ENCODE measurements at regions not wholly inside any gene's neighbourhood (a gene's known extent, or its start where the extent isn't known, plus 50 kb on each side); places are given as distances from the start of the nearest gene placed in this dataset.

DNA sequence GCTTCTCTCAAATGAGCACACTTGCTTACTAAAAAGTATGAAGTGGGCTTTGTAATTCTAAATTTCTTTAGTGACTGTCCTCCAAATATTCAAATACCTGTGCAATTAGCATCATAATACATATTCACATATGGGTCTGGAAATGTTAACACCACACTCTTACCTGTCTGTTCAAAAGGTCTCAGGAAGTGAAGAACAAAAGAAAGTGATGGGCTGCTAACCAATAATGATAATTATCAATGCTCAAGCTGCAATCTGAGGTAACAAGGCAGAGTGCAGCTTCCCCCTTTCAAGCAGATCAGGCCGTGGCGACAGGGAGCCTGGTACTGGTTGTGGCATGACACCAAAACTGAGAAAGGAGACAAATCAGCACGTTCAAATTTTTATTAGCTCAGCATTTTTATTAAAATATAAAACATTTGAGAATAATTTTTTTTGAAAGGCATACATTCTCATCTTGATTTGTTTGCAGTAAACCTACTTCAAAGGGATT lies 1044.7 kb upstream of the EPHA7 start:
- no peak for TF ChIP-seq POLR2A (IDR thresholded peaks at IDR 0.05; ENCODE audit: low read depth, low read length)
- TF ChIP-seq GATA2 (IDR thresholded peaks at IDR 0.05; ENCODE audit: insufficient read depth, insufficient read length, low read depth, low read length) = no peak
- no peak overlapping the region for H3K27ac ChIP-seq (ENCODE audit: insufficient read depth, low read depth, low read length)
- no peaks in the 10 kb centered on the region for H3K36me3 ChIP-seq (ENCODE audit: control insufficient read depth in 2 of 2, extremely low read depth in 1 of 2, insufficient read depth in 2 of 2, low read length in 2 of 2)
- POLR2A ChIA-PET = no interaction called here
- no peaks in the 10 kb centered on the region for H3K27me3 ChIP-seq (ENCODE audit: control insufficient read depth in 2 of 2, insufficient read depth in 2 of 2, low read length in 2 of 2)
- H3K79me2 ChIP-seq (ENCODE audit: control insufficient read depth, insufficient read depth, low read length) = no peaks in the 10 kb centered on the region
- no peak overlapping the region for H3K4me2 ChIP-seq (ENCODE audit: insufficient read depth, low read length)
- H3K4me1 ChIP-seq (ENCODE audit: control insufficient read depth, extremely low read depth, insufficient read depth, low read length) = no peaks in the 10 kb centered on the region
- no peak overlapping the region for H3K9ac ChIP-seq (replicated peaks; ENCODE audit: extremely low read depth, insufficient read depth, low read length)
- CTCF ChIA-PET = no interaction called here
- dilution Hi-C loops (cut with MboI; ENCODE audit: extremely low pct_ligation_motif_present, low sequenced_read_pairs) (no loop called here), intact Hi-C loops (cut with micrococcal nuclease) (no loop called here)
- no peak overlapping the region for H3K4me3 ChIP-seq (replicated peaks in 1 of 3; ENCODE audit: insufficient read depth in 1 of 3, low read depth in 1 of 3, low read length in 3 of 3)
- no peaks in the 10 kb centered on the region for H4K20me1 ChIP-seq (replicated peaks; ENCODE audit: control insufficient read depth, extremely low read depth, insufficient read depth, low read length)
- DNase-seq (ENCODE audit: low read depth, low spot score) = no peak
- H3K9me3 ChIP-seq (replicated peaks; ENCODE audit: control insufficient read depth, insufficient read depth, low read length) = no peaks in the 10 kb centered on the region
- no TSS peak for BruUV-seq (replicated peaks)
- H2AFZ ChIP-seq (ENCODE audit: low read depth, low read length) = no peak overlapping the region
- no peaks in the 10 kb centered on the region for H3K9me1 ChIP-seq (replicated peaks; ENCODE audit: control insufficient read depth, extremely low read depth, insufficient read depth, low read length)
- no peak for FAIRE-seq

DNA sequence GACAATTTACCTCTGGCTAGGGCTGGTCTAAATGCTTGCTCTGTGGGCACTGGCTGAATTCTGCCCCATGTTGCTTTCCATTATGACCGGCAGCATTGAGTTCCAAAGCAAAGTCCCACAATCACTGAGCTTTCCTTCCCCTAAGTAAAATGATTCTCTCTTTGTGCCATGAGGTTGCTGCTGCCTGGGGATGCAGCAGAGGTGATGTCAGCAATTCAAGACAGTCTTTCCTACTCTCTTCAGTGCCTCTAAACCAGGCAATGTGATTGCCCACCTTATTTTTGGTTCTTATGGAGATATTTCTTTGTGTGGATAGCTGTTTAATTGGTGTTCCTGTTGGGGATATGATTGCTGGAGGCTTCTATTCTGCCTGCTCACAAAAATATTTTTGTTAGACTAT lies 1043.9 kb upstream of the EPHA7 start:
- H3K36me3 ChIP-seq (ENCODE audit: control insufficient read depth in 2 of 2, extremely low read depth in 1 of 2, insufficient read depth in 2 of 2, low read length in 2 of 2) = no peaks in the 10 kb centered on the region
- BruUV-seq (replicated peaks) = no TSS peak
- POLR2A ChIA-PET = no interaction called here
- no peaks in the 10 kb centered on the region for H3K27me3 ChIP-seq (ENCODE audit: control insufficient read depth in 2 of 2, insufficient read depth in 2 of 2, low read length in 2 of 2)
- no peaks in the 10 kb centered on the region for H4K20me1 ChIP-seq (replicated peaks; ENCODE audit: control insufficient read depth, extremely low read depth, insufficient read depth, low read length)
- H3K79me2 ChIP-seq (ENCODE audit: control insufficient read depth, insufficient read depth, low read length) = no peaks in the 10 kb centered on the region
- no peaks in the 10 kb centered on the region for H3K4me1 ChIP-seq (ENCODE audit: control insufficient read depth, extremely low read depth, insufficient read depth, low read length)
- CTCF ChIA-PET = no interaction called here
- FAIRE-seq = no peak
- H3K27ac ChIP-seq (ENCODE audit: insufficient read depth, low read depth, low read length) = no peak overlapping the region
- H3K4me2 ChIP-seq (ENCODE audit: insufficient read depth, low read length) = no peak overlapping the region
- dilution Hi-C loops (cut with MboI; ENCODE audit: extremely low pct_ligation_motif_present, low sequenced_read_pairs) (no loop called here), intact Hi-C loops (cut with micrococcal nuclease) (no loop called here)
- TF ChIP-seq POLR2AphosphoS5 (IDR thresholded peaks at IDR 0.05; ENCODE audit: insufficient read depth, low read depth, low read length) (no peak), POLR2A (IDR thresholded peaks at IDR 0.05; ENCODE audit: low read depth, low read length) (no peak), GATA2 (IDR thresholded peaks at IDR 0.05; ENCODE audit: insufficient read depth, insufficient read length, low read depth, low read length) (no peak), MYC (IDR thresholded peaks at IDR 0.05; ENCODE audit: low read depth, low read length) (no peak), EZH2 (IDR thresholded peaks at IDR 0.05; ENCODE audit: borderline replicate concordance, low read depth, low read length, severe bottlenecking) (no peak), FOS (IDR thresholded peaks at IDR 0.05; ENCODE audit: borderline replicate concordance, insufficient read depth, low read length) (no peak), JUN (IDR thresholded peaks at IDR 0.05; ENCODE audit: borderline replicate concordance, insufficient read depth, insufficient read length, low read depth) (no peak)
- TF ChIP-seq, protein P1, sequence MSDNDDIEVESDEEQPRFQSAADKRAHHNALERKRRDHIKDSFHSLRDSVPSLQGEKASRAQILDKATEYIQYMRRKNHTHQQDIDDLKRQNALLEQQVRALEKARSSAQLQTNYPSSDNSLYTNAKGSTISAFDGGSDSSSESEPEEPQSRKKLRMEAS (IDR thresholded peaks at IDR 0.05; ENCODE audit: insufficient read depth, insufficient read length) = no peak
- TF ChIP-seq, protein P2, sequence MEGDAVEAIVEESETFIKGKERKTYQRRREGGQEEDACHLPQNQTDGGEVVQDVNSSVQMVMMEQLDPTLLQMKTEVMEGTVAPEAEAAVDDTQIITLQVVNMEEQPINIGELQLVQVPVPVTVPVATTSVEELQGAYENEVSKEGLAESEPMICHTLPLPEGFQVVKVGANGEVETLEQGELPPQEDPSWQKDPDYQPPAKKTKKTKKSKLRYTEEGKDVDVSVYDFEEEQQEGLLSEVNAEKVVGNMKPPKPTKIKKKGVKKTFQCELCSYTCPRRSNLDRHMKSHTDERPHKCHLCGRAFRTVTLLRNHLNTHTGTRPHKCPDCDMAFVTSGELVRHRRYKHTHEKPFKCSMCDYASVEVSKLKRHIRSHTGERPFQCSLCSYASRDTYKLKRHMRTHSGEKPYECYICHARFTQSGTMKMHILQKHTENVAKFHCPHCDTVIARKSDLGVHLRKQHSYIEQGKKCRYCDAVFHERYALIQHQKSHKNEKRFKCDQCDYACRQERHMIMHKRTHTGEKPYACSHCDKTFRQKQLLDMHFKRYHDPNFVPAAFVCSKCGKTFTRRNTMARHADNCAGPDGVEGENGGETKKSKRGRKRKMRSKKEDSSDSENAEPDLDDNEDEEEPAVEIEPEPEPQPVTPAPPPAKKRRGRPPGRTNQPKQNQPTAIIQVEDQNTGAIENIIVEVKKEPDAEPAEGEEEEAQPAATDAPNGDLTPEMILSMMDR (IDR thresholded peaks at IDR 0.05; ENCODE audit: extremely low read depth in 1 of 2, insufficient read depth in 1 of 2, low read depth in 1 of 2, low read length in 2 of 2) = no peak
- no peaks in the 10 kb centered on the region for H3K9me3 ChIP-seq (replicated peaks; ENCODE audit: control insufficient read depth, insufficient read depth, low read length)
- DNase-seq (ENCODE audit: low read depth, low spot score) = no peak
- no peaks in the 10 kb centered on the region for H3K9me1 ChIP-seq (replicated peaks; ENCODE audit: control insufficient read depth, extremely low read depth, insufficient read depth, low read length)
- H3K9ac ChIP-seq (replicated peaks; ENCODE audit: extremely low read depth, insufficient read depth, low read length) = no peak overlapping the region
- H3K4me3 ChIP-seq (replicated peaks in 1 of 3; ENCODE audit: insufficient read depth in 1 of 3, low read depth in 1 of 3, low read length in 3 of 3) = no peak overlapping the region
- no peak overlapping the region for H2AFZ ChIP-seq (ENCODE audit: low read depth, low read length)
